Epithelial cell of proximal tubule (primary cell): ENCODE measurements at regions not wholly inside any gene's neighbourhood (a gene's known extent, or its start where the extent isn't known, plus 50 kb on each side); places are given as distances from the start of the nearest gene placed in this dataset.

Experiments used
- DNase-seq: peaks from one replicate; pipeline ENCODE4 v3.0.0-alpha.2; 2011; ENCODE audit warnings: low read depth
- H3K4me3 ChIP-seq: 2 replicates; pipeline ENCODE4 v1.5.1; 2011; ENCODE audit warnings: low read depth, mild to moderate bottlenecking, low read length
- CTCF ChIP-seq: conservative IDR thresholded peaks from 2 replicates; pipeline ENCODE4 v1.5.1; 2012; ENCODE audit warnings: low read depth, mild to moderate bottlenecking, low read length

- no peak for TF ChIP-seq CTCF
- DNase-seq = no peak
- H3K4me3 ChIP-seq = no peak overlapping the region
Measured at GRCh38 chr10:110420401-110421193, 77.1 kb upstream of the DUSP5 start.

- TF ChIP-seq CTCF = no peak
- DNase-seq = no peak
- H3K4me3 ChIP-seq = no peak overlapping the region
Measured at GRCh38 chr10:110421512-110422138, 76.1 kb upstream of the DUSP5 start.

GRCh38 chr10:110422548-110422947 lies 75.2 kb upstream of the DUSP5 start:
- DNase-seq = no peak
- H3K4me3 ChIP-seq = no peak overlapping the region
- TF ChIP-seq CTCF = no peak

GRCh38 chr10:110423650-110424049 lies 74.1 kb upstream of the DUSP5 start:
- no peak for DNase-seq
- no peak overlapping the region for H3K4me3 ChIP-seq
- TF ChIP-seq CTCF = no peak

- H3K4me3 ChIP-seq = no peak overlapping the region
- TF ChIP-seq CTCF = no peak
- DNase-seq = peak; percentile 100
Measured at GRCh38 chr10:110425684-110426293, 71.9 kb upstream of the DUSP5 start.

- no peak for TF ChIP-seq CTCF
- H3K4me3 ChIP-seq = no peak overlapping the region
- DNase-seq = no peak
Measured at GRCh38 chr10:110426294-110427181, 71.2 kb upstream of the DUSP5 start.
